AG10803 (cell line): ENCODE measurements at regions not wholly inside any gene's neighbourhood (a gene's known extent, or its start where the extent isn't known, plus 50 kb on each side); places are given as distances from the start of the nearest gene placed in this dataset.

Source experiments
- DNase-seq: peaks from one replicate; pipeline ENCODE4 v3.0.0; 2010; ENCODE audit warnings: low read depth
- H3K4me3 ChIP-seq: 2 replicates; pipeline ENCODE4 v1.5.1; 2011; ENCODE audit warnings: mild to moderate bottlenecking, low read length, control low read depth
- CTCF ChIP-seq: conservative IDR thresholded peaks from 2 replicates; pipeline ENCODE4 v1.5.1; 2011; ENCODE audit warnings: mild to moderate bottlenecking, low read length, control low read depth, inconsistent platforms

GRCh38 chr13:109693213-109693612 lies 93.2 kb downstream of the IRS2 start:
- no peak for DNase-seq
- TF ChIP-seq CTCF, result no peak
- H3K4me3 ChIP-seq, result no peak overlapping the region

DNA sequence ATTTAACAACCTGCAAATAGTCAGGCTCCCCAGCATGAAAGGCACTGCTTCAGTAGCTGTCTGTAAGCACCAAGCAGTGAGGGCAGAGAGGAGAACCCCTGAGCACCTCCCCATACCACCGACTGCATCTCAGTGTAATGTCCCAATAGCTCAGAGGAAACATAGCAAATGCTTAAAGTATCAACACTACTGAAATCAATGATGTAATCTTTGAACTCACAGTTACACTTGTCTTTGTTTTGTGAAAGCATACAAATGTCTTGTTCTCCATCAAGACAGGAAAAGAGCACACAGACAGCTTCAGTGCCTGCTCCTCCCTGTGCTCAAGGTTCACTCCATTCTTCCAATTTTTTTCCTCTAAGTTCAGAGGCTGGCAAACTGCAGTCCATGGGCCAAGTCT lies 94.7 kb downstream of the IRS2 start:
- TF ChIP-seq CTCF, result no peak
- no peak for DNase-seq
- H3K4me3 ChIP-seq, result no peak overlapping the region

DNA sequence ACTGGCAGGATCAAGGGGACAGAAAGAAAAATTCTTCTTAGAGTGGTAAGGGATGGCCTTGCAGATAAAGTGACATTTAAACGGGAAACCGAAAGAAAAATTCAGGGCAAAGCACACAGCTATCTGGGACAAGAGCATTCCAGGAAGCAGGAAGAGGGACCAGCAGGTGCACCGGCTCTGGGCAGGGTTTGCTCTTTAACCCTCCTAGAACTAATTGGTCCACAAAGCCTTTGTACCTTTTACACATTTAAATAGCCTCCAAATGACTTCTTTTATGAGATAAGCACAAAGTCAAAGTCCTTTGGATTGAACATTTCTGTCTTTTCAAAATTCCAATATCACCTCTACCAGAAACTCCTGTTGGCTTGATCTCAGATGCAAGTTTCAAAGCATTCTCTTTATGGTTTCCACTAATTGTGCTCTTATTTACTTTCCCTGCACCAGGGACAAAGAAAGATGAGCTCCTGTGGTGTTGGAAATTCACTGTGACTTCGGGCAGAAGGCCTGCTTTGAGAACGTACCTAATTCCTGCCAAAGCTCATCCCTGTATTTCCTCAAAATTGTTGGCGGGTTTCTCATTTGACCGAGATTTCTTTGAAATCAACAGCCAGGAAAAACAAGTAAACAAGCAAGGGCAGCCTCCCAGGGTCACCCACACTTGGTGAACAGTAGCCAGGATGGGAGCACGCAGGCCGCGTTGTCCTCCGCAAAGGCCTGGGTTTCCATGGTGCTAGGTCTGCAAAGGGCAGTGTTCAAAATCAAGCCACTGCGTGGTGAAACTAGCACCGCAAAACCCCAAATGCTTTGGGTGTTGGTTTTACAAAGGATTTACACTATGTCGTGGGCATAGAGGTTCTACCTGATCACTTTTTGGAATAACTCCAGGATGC lies 98.6 kb downstream of the IRS2 start:
- no peak for TF ChIP-seq CTCF
- H3K4me3 ChIP-seq, result no peak overlapping the region
- no peak for DNase-seq

- TF ChIP-seq CTCF, result no peak
- no peak overlapping the region for H3K4me3 ChIP-seq
- DNase-seq, result no peak
Measured at GRCh38 chr13:109685203-109685602, 101.2 kb downstream of the IRS2 start.

GRCh38 chr13:109684824-109685202 lies 101.6 kb downstream of the IRS2 start:
- DNase-seq, result no peak
- no peak overlapping the region for H3K4me3 ChIP-seq
- no peak for TF ChIP-seq CTCF

DNA sequence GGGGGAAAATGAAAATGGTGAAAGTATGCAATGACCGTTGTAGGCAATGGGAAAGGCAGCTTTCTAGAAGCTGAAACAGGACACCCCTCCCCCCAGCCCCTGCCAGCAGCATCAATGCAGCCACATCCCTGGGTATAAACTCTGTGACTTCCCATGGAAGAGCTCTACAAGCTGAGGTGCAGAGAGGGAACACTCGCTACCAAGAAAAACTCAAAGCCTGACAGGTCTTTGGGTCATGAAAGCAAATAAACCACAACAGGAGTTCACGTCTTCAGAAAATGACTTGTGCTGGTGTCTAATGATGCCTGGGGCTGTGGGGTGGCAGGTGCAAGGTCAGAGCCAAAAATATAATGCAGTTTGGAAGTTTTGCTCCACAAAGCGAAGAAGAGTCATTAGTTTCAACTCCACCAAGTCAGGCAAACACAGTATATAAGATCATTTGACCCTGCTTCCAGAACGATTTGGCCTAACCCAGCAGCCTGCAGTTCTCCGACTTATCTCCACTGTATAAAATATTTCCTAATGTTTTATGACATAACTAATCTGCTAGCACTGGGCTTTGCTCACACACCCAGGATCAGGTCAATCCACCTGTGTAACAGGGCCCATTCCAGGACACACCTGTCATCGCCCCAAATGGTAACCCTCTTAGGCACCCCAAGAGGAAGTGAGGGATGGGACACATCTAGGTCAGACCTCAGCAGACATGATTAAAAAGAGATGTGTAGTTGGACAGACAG lies 102.1 kb downstream of the IRS2 start:
- no peak overlapping the region for H3K4me3 ChIP-seq
- DNase-seq, result no peak
- TF ChIP-seq CTCF, result no peak
